Activated B cell treated with CpG ODN at 0.5 μM for 24 hours (primary cell): ENCODE measurements at regions not wholly inside any gene's neighbourhood (a gene's known extent, or its start where the extent isn't known, plus 50 kb on each side); places are given as distances from the start of the nearest gene placed in this dataset.

Experiments used
- ATAC-seq: fragments of 200-7000 bp; cut with Tn5 transposase; one replicate; pipeline ENCODE4 v1.10.0; 2021; ENCODE audit warnings: low read depth, mild to moderate bottlenecking, moderate library complexity
- CTCF ChIA-PET: fragments of 350-600 bp; sonication (Branson Sonifier 250); formaldehyde crosslinking; loops from one replicate; lab custom pipeline; 2021; ENCODE audit warnings: antibody characterized with exemption; lab: Charles Lee
- POLR2A ChIA-PET: fragments of 350-600 bp; sonication (Branson Sonifier 250); formaldehyde crosslinking; loops from one replicate; lab custom pipeline; 2021; ENCODE audit warnings: antibody characterized with exemption; lab: Charles Lee
- DNase-seq: peaks from one replicate; pipeline ENCODE4 v3.0.0; 2022
- H3K27ac Mint-ChIP-seq: one replicate; pipeline ENCODE4 v1.8.0; 2020; ENCODE audit warnings: mixed read lengths
- H3K27me3 Mint-ChIP-seq: one replicate; pipeline ENCODE4 v1.8.0; 2021; ENCODE audit warnings: mixed read lengths
- H3K36me3 Mint-ChIP-seq: one replicate; pipeline ENCODE4 v1.8.0; 2021; ENCODE audit warnings: low read depth, mixed read lengths
- H3K4me1 Mint-ChIP-seq: one replicate; pipeline ENCODE4 v1.8.0; 2021; ENCODE audit warnings: mixed read lengths
- H3K4me3 Mint-ChIP-seq: one replicate; pipeline ENCODE4 v1.8.0; 2020; ENCODE audit warnings: mild to moderate bottlenecking, mixed read lengths
- H3K9me3 Mint-ChIP-seq: one replicate; pipeline ENCODE4 v1.8.0; 2020; ENCODE audit warnings: mixed read lengths
- intact Hi-C: fragments of 100-400 bp; cut with micrococcal nuclease; formaldehyde crosslinking; loops from one replicate; pipeline ENCODE4 v1.15.1; 2024
- TF ChIP-seq, protein P1 (sequence below): fragments of 200-600 bp; IDR thresholded peaks from one replicate; pipeline ENCODE4 v1.8.0; 2022; ENCODE audit warnings: antibody characterized with exemption, mild to moderate bottlenecking

- Mint-ChIP-seq H3K9me3 (no peaks in the 10 kb centered on the region), H3K4me1 (peaks cover 42% of the 10 kb centered on the region), H3K36me3 (peaks cover 14% of the 10 kb centered on the region), H3K27ac (peak overlapping the region; percentile 99), H3K4me3 (peak overlapping the region; percentile 98), H3K27me3 (no peaks in the 10 kb centered on the region)
- TF ChIP-seq, protein P1, sequence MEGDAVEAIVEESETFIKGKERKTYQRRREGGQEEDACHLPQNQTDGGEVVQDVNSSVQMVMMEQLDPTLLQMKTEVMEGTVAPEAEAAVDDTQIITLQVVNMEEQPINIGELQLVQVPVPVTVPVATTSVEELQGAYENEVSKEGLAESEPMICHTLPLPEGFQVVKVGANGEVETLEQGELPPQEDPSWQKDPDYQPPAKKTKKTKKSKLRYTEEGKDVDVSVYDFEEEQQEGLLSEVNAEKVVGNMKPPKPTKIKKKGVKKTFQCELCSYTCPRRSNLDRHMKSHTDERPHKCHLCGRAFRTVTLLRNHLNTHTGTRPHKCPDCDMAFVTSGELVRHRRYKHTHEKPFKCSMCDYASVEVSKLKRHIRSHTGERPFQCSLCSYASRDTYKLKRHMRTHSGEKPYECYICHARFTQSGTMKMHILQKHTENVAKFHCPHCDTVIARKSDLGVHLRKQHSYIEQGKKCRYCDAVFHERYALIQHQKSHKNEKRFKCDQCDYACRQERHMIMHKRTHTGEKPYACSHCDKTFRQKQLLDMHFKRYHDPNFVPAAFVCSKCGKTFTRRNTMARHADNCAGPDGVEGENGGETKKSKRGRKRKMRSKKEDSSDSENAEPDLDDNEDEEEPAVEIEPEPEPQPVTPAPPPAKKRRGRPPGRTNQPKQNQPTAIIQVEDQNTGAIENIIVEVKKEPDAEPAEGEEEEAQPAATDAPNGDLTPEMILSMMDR = no peak
- ATAC-seq = no peak
- DNase-seq = no peak
- CTCF ChIA-PET = no interaction called here
- intact Hi-C loops = loop anchor here (1.0 to 5.0 kb wide), 6 partner anchors 27 to 1159 kb away; partner anchors contain the start of genes EIF1AY and KDM5D
- POLR2A ChIA-PET = interaction anchor here (1.0 to 2.7 kb wide), 5 partner anchors 9 to 1008 kb away, joined by 3 to 15 read pairs (median 5); partner anchors contain the start of genes EIF1AY and KDM5D
Observed at GRCh38 chrY:19567943-19568342, 176.6 kb downstream of the KDM5D start.

DNA sequence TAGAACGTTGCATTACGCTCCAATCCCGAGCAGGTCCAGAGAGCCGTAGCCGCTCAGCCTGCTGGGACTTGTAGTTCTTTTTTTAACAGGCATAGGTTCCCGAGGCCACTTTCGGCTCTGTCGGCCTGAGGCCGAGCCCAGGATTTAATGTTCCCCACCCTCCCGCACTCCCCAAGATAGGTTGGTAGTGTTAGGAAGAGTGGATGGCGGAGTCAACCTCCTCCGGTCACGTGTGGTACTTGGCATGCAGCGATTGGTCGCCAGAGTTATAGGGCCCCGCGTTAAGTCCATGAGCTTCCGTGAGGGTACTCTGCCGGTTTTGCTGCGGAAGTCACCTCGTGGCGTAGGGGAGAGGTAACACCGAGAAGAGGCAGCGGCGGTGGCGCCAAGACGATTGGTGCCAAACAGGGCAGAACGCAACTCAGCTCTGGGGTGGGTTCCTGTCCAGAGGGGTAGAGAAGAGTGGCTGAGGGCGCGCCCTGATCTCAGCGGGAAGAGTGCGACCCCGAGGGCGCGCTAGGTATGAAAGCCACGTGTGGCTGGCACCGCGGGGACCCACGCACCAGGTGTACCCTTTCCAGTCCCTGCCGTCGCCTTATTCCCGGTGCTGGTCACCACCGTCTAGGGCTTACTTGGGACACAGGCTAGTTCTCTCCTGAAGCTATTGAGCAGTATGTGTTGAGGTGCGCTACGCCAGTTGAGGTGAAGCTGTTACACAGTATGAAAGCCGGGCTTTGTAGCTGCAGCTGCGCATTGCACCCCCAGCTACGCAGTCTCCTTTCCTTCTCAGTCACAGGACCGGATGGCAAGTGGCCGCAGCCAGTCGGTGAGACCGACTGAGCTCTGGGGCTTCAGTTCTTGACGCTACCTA is 177.2 kb downstream of the KDM5D start:
- Mint-ChIP-seq H3K4me1 (peaks cover 42% of the 10 kb centered on the region), H3K4me3 (peak overlapping the region; percentile 98), H3K36me3 (peaks cover 11% of the 10 kb centered on the region), H3K27ac (peak overlapping the region; percentile 99), H3K9me3 (no peaks in the 10 kb centered on the region), H3K27me3 (no peaks in the 10 kb centered on the region)
- ChIA-PET CTCF (no interaction called here), POLR2A (interaction anchor here (0.6 to 2.7 kb wide), 6 partner anchors 10 to 1008 kb away, joined by 3 to 15 read pairs (median 4); partner anchors contain the start of genes EIF1AY and KDM5D)
- TF ChIP-seq, protein P1 = no peak
- intact Hi-C loops = loop anchor here (1.0 to 5.0 kb wide), 6 partner anchors 26 to 1160 kb away; partner anchors contain the start of genes EIF1AY and KDM5D
- peak; percentile 63 for DNase-seq
- peak; percentile 81 for ATAC-seq

DNA sequence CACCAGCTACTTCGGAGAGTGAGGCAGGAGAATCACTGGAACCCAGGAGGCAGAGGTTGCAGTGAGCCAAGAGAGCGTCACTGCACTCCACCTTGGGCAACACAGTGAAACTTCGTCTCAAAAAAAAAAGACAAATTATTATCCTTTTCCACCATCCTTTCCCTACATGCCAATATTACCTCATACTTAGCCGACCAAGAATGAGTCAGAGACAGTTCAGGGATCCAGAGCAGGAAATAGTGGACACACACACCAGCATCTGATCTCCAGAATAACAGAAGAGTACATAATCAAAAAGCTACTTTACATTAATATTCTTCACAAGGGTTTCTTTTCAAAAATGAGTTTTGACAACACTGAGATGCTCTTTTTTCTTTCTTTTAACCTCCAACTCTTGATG is 185.4 kb downstream of the KDM5D start:
- H3K27me3 Mint-ChIP-seq = no peaks in the 10 kb centered on the region
- TF ChIP-seq, protein P1 = no peak
- H3K4me3 Mint-ChIP-seq = no peak overlapping the region
- POLR2A ChIA-PET = no interaction called here
- DNase-seq (no peak), ATAC-seq (no peak)
- intact Hi-C loops = no loop called here
- CTCF ChIA-PET = no interaction called here
- H3K36me3 Mint-ChIP-seq = peaks cover 2% of the 10 kb centered on the region
- H3K4me1 Mint-ChIP-seq = no peaks in the 10 kb centered on the region
- H3K27ac Mint-ChIP-seq = no peak overlapping the region
- no peaks in the 10 kb centered on the region for H3K9me3 Mint-ChIP-seq

DNA sequence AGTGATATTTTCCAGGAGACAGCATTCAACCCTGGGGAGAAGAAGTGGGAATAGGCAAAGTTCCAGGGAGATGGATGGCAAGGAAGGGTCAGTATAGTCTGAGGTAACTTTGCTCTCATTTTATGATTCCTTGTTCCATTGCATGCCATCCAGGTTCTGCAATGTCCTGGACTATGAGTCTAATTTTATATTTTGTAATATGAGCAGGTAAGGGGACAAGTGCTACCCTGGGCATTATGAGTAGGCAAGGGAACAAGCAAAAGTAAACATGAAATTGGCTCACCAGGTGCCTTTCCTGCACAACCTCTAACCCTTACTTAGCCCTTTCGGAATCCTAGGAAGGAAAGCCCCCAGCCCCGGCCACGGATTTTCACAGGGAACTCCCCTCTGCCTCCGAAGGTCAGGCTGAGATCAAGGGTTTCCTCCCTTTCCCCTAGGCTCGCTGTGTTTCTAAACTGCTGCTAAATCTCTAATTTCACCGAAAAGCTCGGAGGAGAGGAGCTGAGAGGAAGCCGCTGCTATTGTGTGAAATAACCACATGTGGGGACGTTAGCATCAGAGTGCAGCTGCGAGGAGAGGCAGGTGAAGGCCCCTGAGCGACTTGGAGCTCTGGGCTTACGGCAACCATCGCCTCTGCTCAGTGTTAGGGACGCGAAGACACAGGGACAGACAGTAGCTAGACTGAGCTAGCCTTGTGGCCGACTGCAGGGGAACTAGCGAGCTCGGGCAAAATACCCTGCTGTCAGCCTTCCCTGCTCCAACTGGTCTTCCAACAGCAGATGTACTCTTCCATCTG is 194.7 kb downstream of the KDM5D start:
- TF ChIP-seq, protein P1 = no peak
- intact Hi-C loops = no loop called here
- Mint-ChIP-seq H3K4me3 (no peak overlapping the region), H3K27me3 (no peaks in the 10 kb centered on the region), H3K36me3 (no peaks in the 10 kb centered on the region), H3K9me3 (no peaks in the 10 kb centered on the region), H3K4me1 (no peaks in the 10 kb centered on the region), H3K27ac (no peak overlapping the region)
- no peak for DNase-seq
- ATAC-seq = no peak
- CTCF ChIA-PET = no interaction called here
- POLR2A ChIA-PET = no interaction called here
